Panc1 (cell line): ENCODE measurements at regions not wholly inside any gene's neighbourhood (a gene's known extent, or its start where the extent isn't known, plus 50 kb on each side); places are given as distances from the start of the nearest gene placed in this dataset.

Source experiments
- CTCF ChIP-seq: fragments of 450-650 bp; IDR thresholded peaks from 2 replicates; pipeline ENCODE4 v1.5.1; 2017; ENCODE audit warnings: mild to moderate bottlenecking
- POLR2AphosphoS5 ChIP-seq: IDR thresholded peaks from 2 replicates; pipeline ENCODE4 v1.6.1; 2012; ENCODE audit warnings: mild to moderate bottlenecking, low read depth, low read length, moderate library complexity
- REST ChIP-seq, 2 experiments: IDR thresholded peaks; 2 replicates each; pipeline ENCODE4 v1.6.1; 2011 to 2012; ENCODE audit warnings: low read depth in 2 of 2, control low read depth in 1 of 2, low read length in 1 of 2, mild to moderate bottlenecking in 1 of 2, moderate library complexity in 1 of 2; ENCODE audit not compliant: insufficient read depth in 1 of 2
- SIN3A ChIP-seq: IDR thresholded peaks from 2 replicates; pipeline ENCODE4 v1.6.1; 2012; ENCODE audit warnings: low read depth, mild to moderate bottlenecking, low read length, moderate library complexity, borderline replicate concordance; ENCODE audit not compliant: insufficient read depth
- TCF7L2 ChIP-seq: IDR thresholded peaks from 2 replicates; pipeline ENCODE4 v1.6.1; 2011; ENCODE audit warnings: mild to moderate bottlenecking, low read depth, low read length, inconsistent platforms

- TF ChIP-seq TCF7L2, result no peak
- TF ChIP-seq CTCF, result no peak
- TF ChIP-seq POLR2AphosphoS5, result no peak
- TF ChIP-seq SIN3A, result no peak
- no peak for TF ChIP-seq REST (IDR thresholded peaks at IDR 0.05; ENCODE audit: insufficient read depth in 1 of 2, low read depth in 2 of 2, low read length in 1 of 2)
Measured at GRCh38 chr2:206858687-206859329, 80.5 kb upstream of the CPO start.
